Keratinocyte (primary cell): ENCODE measurements at regions not wholly inside any gene's neighbourhood (a gene's known extent, or its start where the extent isn't known, plus 50 kb on each side); places are given as distances from the start of the nearest gene placed in this dataset.
A peak's percentile ranks its signal among the peaks of the same experiment; 100 is the strongest.

Experiments used
- DNase-seq: peaks from one replicate; pipeline ENCODE4 v3.0.0-alpha.2; 2011; ENCODE audit warnings: low read depth, missing footprints, low spot score
- FAIRE-seq: peaks from 2 replicates; lab custom pipeline; 2011; peaks lifted over from hg19 to GRCh38; lab: Jason Lieb, UNC
- H2AFZ ChIP-seq: 2 replicates; pipeline ENCODE4 v1.6.0; 2012; ENCODE audit warnings: low read length, control low read depth, inconsistent platforms; ENCODE audit not compliant: control insufficient read depth
- H3K27ac ChIP-seq: 2 replicates; pipeline ENCODE4 v1.5.1; 2011; ENCODE audit warnings: low read length; ENCODE audit not compliant: control insufficient read depth, insufficient read depth
- H3K27me3 ChIP-seq: 3 replicates; pipeline ENCODE4 v1.6.0; 2011; ENCODE audit warnings: low read length; ENCODE audit not compliant: control insufficient read depth, insufficient read depth; ENCODE audit errors: extremely low read depth
- H3K36me3 ChIP-seq, 2 experiments: 2 replicates in 1 of 2; 3 replicates in 1 of 2; pipeline ENCODE4 v1.5.1; 2011; ENCODE audit warnings: low read length in 2 of 2, mild to moderate bottlenecking in 1 of 2; ENCODE audit not compliant: control insufficient read depth in 2 of 2, insufficient read depth in 2 of 2; ENCODE audit errors: extremely low read depth in 1 of 2
- H3K4me1 ChIP-seq: 3 replicates; pipeline ENCODE4 v1.5.1; 2011; ENCODE audit warnings: low read length; ENCODE audit not compliant: control insufficient read depth, insufficient read depth; ENCODE audit errors: extremely low read depth
- H3K4me2 ChIP-seq: 3 replicates; pipeline ENCODE4 v1.6.0; 2011; ENCODE audit warnings: low read depth, low read length; ENCODE audit not compliant: control insufficient read depth, insufficient read depth; ENCODE audit errors: extremely low read depth
- H3K4me3 ChIP-seq, 3 experiments: fragments of 200-600 bp in 1 of 3; sonication (generic) in 1 of 3; 2 replicates in 2 of 3; 3 replicates in 1 of 3; pipeline ENCODE4 v1.5.1; 2011 to 2016; ENCODE audit warnings: low read length in 3 of 3, mild to moderate bottlenecking in 3 of 3, control low read depth in 2 of 3, inconsistent platforms in 1 of 3, low read depth in 1 of 3, mixed read lengths in 1 of 3, mixed run types in 1 of 3, moderate library complexity in 1 of 3; ENCODE audit not compliant: control insufficient read depth in 2 of 3, insufficient read depth in 2 of 3; ENCODE audit errors: extremely low read depth in 1 of 3
- H3K79me2 ChIP-seq: 2 replicates; pipeline ENCODE4 v1.6.0; 2012; ENCODE audit warnings: low read length; ENCODE audit not compliant: control insufficient read depth, insufficient read depth
- H3K9ac ChIP-seq: 3 replicates; pipeline ENCODE4 v1.6.0; 2011; ENCODE audit warnings: low read length; ENCODE audit not compliant: control insufficient read depth, insufficient read depth; ENCODE audit errors: extremely low read depth
- H3K9me1 ChIP-seq: 3 replicates; pipeline ENCODE4 v1.6.0; 2011; ENCODE audit warnings: low read length; ENCODE audit not compliant: control insufficient read depth, insufficient read depth; ENCODE audit errors: extremely low read depth
- H3K9me3 ChIP-seq: 2 replicates; pipeline ENCODE4 v1.5.1; 2012; ENCODE audit warnings: low read depth, low read length; ENCODE audit not compliant: control insufficient read depth
- H4K20me1 ChIP-seq: 3 replicates; pipeline ENCODE4 v1.6.0; 2011; ENCODE audit warnings: low read length; ENCODE audit not compliant: control insufficient read depth, insufficient read depth; ENCODE audit errors: extremely low read depth
- CTCF ChIP-seq, 3 experiments: IDR thresholded peaks in 1 of 3; conservative IDR thresholded peaks in 1 of 3; optimal IDR thresholded peaks in 1 of 3; 2 replicates in 2 of 3; 3 replicates in 1 of 3; pipeline versions ENCODE3 to v1.5.1; 2011; ENCODE audit warnings: low read length in 3 of 3, mild to moderate bottlenecking in 3 of 3, moderate library complexity in 2 of 3, control low read depth in 1 of 3, inconsistent platforms in 1 of 3; ENCODE audit not compliant: insufficient read depth in 2 of 3; ENCODE audit errors: extremely low read depth in 1 of 3
- EZH2 ChIP-seq: IDR thresholded peaks from one replicate; pipeline ENCODE4 v1.6.1; 2012; ENCODE audit warnings: inconsistent platforms, mild to moderate bottlenecking, low read length, moderate library complexity
- dilution Hi-C: fragments of 300-500 bp; cut with MboI; formaldehyde crosslinking; loops from one replicate; pipeline ENCODE4 v1.7.0; 2020; ENCODE audit warnings: low sequenced_read_pairs; ENCODE audit not compliant: extremely low pct_ligation_motif_present

- no peak overlapping the region for H2AFZ ChIP-seq
- H3K9ac ChIP-seq: no peak overlapping the region
- peaks cover 5% of the 10 kb centered on the region for H3K4me1 ChIP-seq
- H3K27ac ChIP-seq: no peak overlapping the region
- TF ChIP-seq CTCF (optimal IDR thresholded peaks at IDR 0.05 in 1 of 3, IDR thresholded peaks at IDR 0.05 in 1 of 3, conservative IDR thresholded peaks at IDR 0.05 in 1 of 3; ENCODE audit: extremely low read depth in 1 of 3, insufficient read depth in 2 of 3, low read length in 3 of 3) (no peak), EZH2 (no peak)
- no peaks in the 10 kb centered on the region for H3K36me3 ChIP-seq
- no peak overlapping the region for H3K4me3 ChIP-seq
- no peaks in the 10 kb centered on the region for H4K20me1 ChIP-seq
- no peaks in the 10 kb centered on the region for H3K79me2 ChIP-seq
- H3K4me2 ChIP-seq: no peak overlapping the region
- dilution Hi-C loops: no loop called here
- H3K9me1 ChIP-seq: no peaks in the 10 kb centered on the region
- no peaks in the 10 kb centered on the region for H3K9me3 ChIP-seq
- no peak for DNase-seq
- H3K27me3 ChIP-seq: no peaks in the 10 kb centered on the region
- no peak for FAIRE-seq
Observed at GRCh38 chr13:72229067-72229466, 362.1 kb upstream of the DACH1 start.

- Histone ChIP-seq H3K4me1 (no peaks in the 10 kb centered on the region), H3K27ac (no peak overlapping the region), H3K79me2 (no peaks in the 10 kb centered on the region), H3K27me3 (no peaks in the 10 kb centered on the region), H3K36me3 (no peaks in the 10 kb centered on the region), H3K9ac (no peak overlapping the region), H3K4me3 (no peak overlapping the region), H2AFZ (no peak overlapping the region), H3K4me2 (no peak overlapping the region), H4K20me1 (no peaks in the 10 kb centered on the region), H3K9me3 (no peaks in the 10 kb centered on the region), H3K9me1 (no peaks in the 10 kb centered on the region)
- TF ChIP-seq CTCF (optimal IDR thresholded peaks at IDR 0.05 in 1 of 3, IDR thresholded peaks at IDR 0.05 in 1 of 3, conservative IDR thresholded peaks at IDR 0.05 in 1 of 3; ENCODE audit: extremely low read depth in 1 of 3, insufficient read depth in 2 of 3, low read length in 3 of 3) (peak; percentile 91 to 97 (median 96)), EZH2 (no peak)
- dilution Hi-C loops: no loop called here
- DNase-seq: peak; percentile 45
- FAIRE-seq: peak; percentile 36
Observed at GRCh38 chr13:72221276-72221962, 354.4 kb upstream of the DACH1 start.
